ENCODE measurements at regions not wholly inside any gene's neighbourhood (a gene's known extent, or its start where the extent isn't known, plus 50 kb on each side); places are given as distances from the start of the nearest gene placed in this dataset.

GRCh38 chr3:11919390-11919789, 72.7 kb upstream of the TAMM41 start:
- TF ChIP-seq ZNF8 (CRISPR knock-in tag; IDR thresholded peaks at IDR 0.05): no peak
- TF ChIP-seq CSDC2 (CRISPR knock-in tag; IDR thresholded peaks at IDR 0.05): no peak
- no peak for TF ChIP-seq SNAI2 (CRISPR knock-in tag; IDR thresholded peaks at IDR 0.05)

DNA sequence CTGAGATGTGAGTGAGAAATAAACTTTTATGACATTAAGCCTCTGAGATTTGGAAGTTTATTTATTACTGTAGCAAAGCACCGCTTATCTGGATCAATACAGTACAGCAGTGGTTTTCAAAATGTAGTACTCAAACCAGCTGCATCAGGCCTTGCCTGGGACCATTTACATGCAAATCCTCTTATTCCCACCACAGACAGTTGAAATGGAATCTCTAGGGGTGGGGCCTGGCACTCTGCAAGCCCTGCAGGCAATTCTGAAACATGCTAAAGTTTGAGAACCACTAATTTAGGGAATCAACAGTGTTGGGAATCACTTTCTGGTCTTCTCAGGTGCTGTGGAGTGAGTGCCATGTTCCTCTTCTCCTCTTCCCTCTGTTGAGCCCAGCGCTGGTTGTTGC, 77.8 kb upstream of the TAMM41 start:
- no peak for ATAC-seq
- TF ChIP-seq ZC3H10 (CRISPR knock-in tag; IDR thresholded peaks at IDR 0.05) (no peak), ZNF8 (CRISPR knock-in tag; IDR thresholded peaks at IDR 0.05) (no peak), PPARA (CRISPR knock-in tag; IDR thresholded peaks at IDR 0.05; ENCODE audit: borderline replicate concordance) (no peak), ISL1 (CRISPR knock-in tag; IDR thresholded peaks at IDR 0.05) (no peak), ZNF565 (CRISPR knock-in tag; conservative IDR thresholded peaks at IDR 0.05; ENCODE audit: low read depth) (no peak), ZFP30 (CRISPR knock-in tag; IDR thresholded peaks at IDR 0.05) (no peak), OSR1 (CRISPR knock-in tag; IDR thresholded peaks at IDR 0.05) (no peak), CSDC2 (CRISPR knock-in tag; IDR thresholded peaks at IDR 0.05) (no peak), ZNF70 (CRISPR knock-in tag; IDR thresholded peaks at IDR 0.05) (no peak), ESRRG (CRISPR knock-in tag; IDR thresholded peaks at IDR 0.05) (no peak), ZFP3 (CRISPR knock-in tag; IDR thresholded peaks at IDR 0.05) (no peak), TCF4 (CRISPR knock-in tag; IDR thresholded peaks at IDR 0.05; ENCODE audit: borderline replicate concordance) (no peak)

More at GRCh38 chr3:11919390-11919789, 72.7 kb upstream of the TAMM41 start:
- no peak for ATAC-seq

GRCh38 chr3:11928381-11928780, 75.8 kb upstream of the SYN2 start:
- TF ChIP-seq BACH2 (CRISPR knock-in tag; IDR thresholded peaks at IDR 0.05; ENCODE audit: borderline replicate concordance) (no peak), RARB (CRISPR knock-in tag; IDR thresholded peaks at IDR 0.05) (no peak), SNAI2 (CRISPR knock-in tag; IDR thresholded peaks at IDR 0.05) (no peak), ZNF8 (CRISPR knock-in tag; IDR thresholded peaks at IDR 0.05) (no peak), ZNF565 (CRISPR knock-in tag; conservative IDR thresholded peaks at IDR 0.05; ENCODE audit: low read depth) (no peak), ZFP3 (CRISPR knock-in tag; IDR thresholded peaks at IDR 0.05) (no peak), CSDC2 (CRISPR knock-in tag; IDR thresholded peaks at IDR 0.05) (no peak)

DNA sequence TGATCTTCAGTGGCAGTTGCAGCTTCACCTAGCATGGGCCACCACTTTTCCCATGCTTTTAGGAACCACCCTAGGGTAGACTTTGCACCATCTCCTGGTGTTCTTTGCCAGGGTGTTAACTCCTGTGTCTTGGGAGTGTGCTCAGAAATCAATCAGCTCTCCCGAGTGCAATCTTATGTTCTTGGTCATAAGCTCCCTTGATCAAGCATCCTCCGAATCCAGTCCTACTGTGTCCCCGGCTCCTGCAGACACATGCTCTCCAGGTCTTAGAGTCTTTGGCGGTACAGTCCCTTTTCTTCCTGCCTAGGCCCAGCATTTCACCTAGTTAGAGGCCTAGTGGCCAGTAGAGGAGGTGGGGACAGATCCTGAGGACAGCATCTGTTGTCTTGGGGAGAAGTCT, 74.7 kb upstream of the SYN2 start:
- ATAC-seq: no peak
- TF ChIP-seq ARNTL (CRISPR knock-in tag; IDR thresholded peaks at IDR 0.05; ENCODE audit: borderline replicate concordance, low read depth) (no peak), CSRNP3 (CRISPR knock-in tag; IDR thresholded peaks at IDR 0.05) (no peak), ZFP3 (CRISPR knock-in tag; IDR thresholded peaks at IDR 0.05) (no peak), PPARA (CRISPR knock-in tag; IDR thresholded peaks at IDR 0.05; ENCODE audit: borderline replicate concordance) (no peak), BACH2 (CRISPR knock-in tag; IDR thresholded peaks at IDR 0.05; ENCODE audit: borderline replicate concordance) (no peak)

More at GRCh38 chr3:11928381-11928780, 75.8 kb upstream of the SYN2 start:
- no peak for ATAC-seq

GRCh38 chr3:11930084-11930483, 74.1 kb upstream of the SYN2 start:
- TF ChIP-seq POU6F1 (CRISPR knock-in tag; IDR thresholded peaks at IDR 0.05; ENCODE audit: borderline replicate concordance, low read depth) (no peak), OSR1 (CRISPR knock-in tag; IDR thresholded peaks at IDR 0.05) (no peak), CSRNP3 (CRISPR knock-in tag; IDR thresholded peaks at IDR 0.05) (no peak), ZFP30 (CRISPR knock-in tag; IDR thresholded peaks at IDR 0.05) (no peak), ZNF70 (CRISPR knock-in tag; IDR thresholded peaks at IDR 0.05) (no peak), TOX (CRISPR knock-in tag; IDR thresholded peaks at IDR 0.05; ENCODE audit: borderline replicate concordance) (no peak), TSHZ2 (CRISPR knock-in tag; IDR thresholded peaks at IDR 0.05) (no peak), ZFP3 (CRISPR knock-in tag; IDR thresholded peaks at IDR 0.05) (no peak), PATZ1 (CRISPR knock-in tag; IDR thresholded peaks at IDR 0.05; ENCODE audit: borderline replicate concordance) (no peak), CREB5 (CRISPR knock-in tag; IDR thresholded peaks at IDR 0.05; ENCODE audit: low read depth) (no peak), SNAI2 (CRISPR knock-in tag; IDR thresholded peaks at IDR 0.05) (no peak), ISL1 (CRISPR knock-in tag; IDR thresholded peaks at IDR 0.05) (no peak), PPARA (CRISPR knock-in tag; IDR thresholded peaks at IDR 0.05; ENCODE audit: borderline replicate concordance) (no peak), ZNF565 (CRISPR knock-in tag; conservative IDR thresholded peaks at IDR 0.05; ENCODE audit: low read depth) (no peak)
- no peak for ATAC-seq
